ENCODE measurements at regions not wholly inside any gene's neighbourhood (a gene's known extent, or its start where the extent isn't known, plus 50 kb on each side); places are given as distances from the start of the nearest gene placed in this dataset.
A peak's percentile ranks its signal among the peaks of the same experiment; 100 is the strongest.

GRCh38 chr2:216974321-216975302, 114.7 kb upstream of the TNP1 start:
- intact Hi-C loops (cut with DNase I) = no loop called here
- peak overlapping the region; percentile 12 to 71 (median 64) for H3K27ac ChIP-seq
- H3K4me1 ChIP-seq = peaks cover 0 to 27% (median 0%) of the 10 kb centered on the region in 3 donors
- 64 to 74% methylated on average over 10 to 11 of the region's 12 CpGs for WGBS, 2 donors
- no peaks in the 10 kb centered on the region for H3K36me3 ChIP-seq
- TF ChIP-seq POLR2A (IDR thresholded peaks at IDR 0.05) (no peak), CTCF (IDR thresholded peaks at IDR 0.05) (no peak)
- H3K27me3 ChIP-seq = no peaks in the 10 kb centered on the region
- DNase-seq = no peak
- no peak overlapping the region for H3K4me3 ChIP-seq
- no peaks in the 10 kb centered on the region for H3K9me3 ChIP-seq

GRCh38 chr2:216971593-216971992, 111.7 kb upstream of the TNP1 start:
- H3K9me3 ChIP-seq = no peaks in the 10 kb centered on the region
- peak overlapping the region in 3 of 4 donors; percentile 16 to 49 (median 41) for H3K27ac ChIP-seq
- H3K4me1 ChIP-seq = peaks cover 0 to 27% (median 0%) of the 10 kb centered on the region in 3 donors
- no peak for TF ChIP-seq CTCF (IDR thresholded peaks at IDR 0.05)
- TF ChIP-seq POLR2A (IDR thresholded peaks at IDR 0.05) = no peak
- WGBS, 2 donors = 85 to 88% methylated on average over 2 of the region's 2 CpGs
- no peaks in the 10 kb centered on the region for H3K27me3 ChIP-seq
- DNase-seq = no peak
- intact Hi-C loops (cut with DNase I) = no loop called here
- H3K36me3 ChIP-seq = no peaks in the 10 kb centered on the region
- no peak overlapping the region for H3K4me3 ChIP-seq

- intact Hi-C loops (cut with DNase I) = no loop called here
Observed at GRCh38 chr2:216970359-216970915, 110.6 kb upstream of the TNP1 start.

GRCh38 chr2:216967889-216968288, 108.0 kb upstream of the TNP1 start:
- WGBS, 2 donors = 75 to 100% methylated on average over 1 of the region's 1 CpG
- Histone ChIP-seq H3K36me3 (no peaks in the 10 kb centered on the region), H3K9me3 (no peaks in the 10 kb centered on the region), H3K27me3 (no peaks in the 10 kb centered on the region), H3K4me3 (no peak overlapping the region), H3K4me1 (peaks cover 0 to 13% (median 0%) of the 10 kb centered on the region in 3 donors), H3K27ac (no peak overlapping the region)
- no peak for DNase-seq
- TF ChIP-seq CTCF (IDR thresholded peaks at IDR 0.05) (no peak), POLR2A (IDR thresholded peaks at IDR 0.05) (no peak)
- intact Hi-C loops (cut with DNase I) = no loop called here

More at GRCh38 chr2:216970359-216970915, 110.6 kb upstream of the TNP1 start:
- Histone ChIP-seq H3K9me3 (no peaks in the 10 kb centered on the region), H3K36me3 (no peaks in the 10 kb centered on the region), H3K4me1 (peaks cover 0 to 27% (median 0%) of the 10 kb centered on the region in 3 donors), H3K4me3 (no peak overlapping the region), H3K27ac (no peak overlapping the region), H3K27me3 (no peaks in the 10 kb centered on the region)
- 88 to 100% methylated on average over 1 to 2 of the region's 2 CpGs for WGBS, 2 donors
- DNase-seq = no peak
- TF ChIP-seq POLR2A (IDR thresholded peaks at IDR 0.05) (no peak), CTCF (IDR thresholded peaks at IDR 0.05) (no peak)

GRCh38 chr2:216960671-216961268, 100.9 kb upstream of the TNP1 start:
- Histone ChIP-seq H3K27ac (no peak overlapping the region), H3K4me1 (no peaks in the 10 kb centered on the region), H3K9me3 (no peaks in the 10 kb centered on the region), H3K27me3 (peaks cover 0 to 4% (median 0%) of the 10 kb centered on the region in 4 donors), H3K36me3 (no peaks in the 10 kb centered on the region), H3K4me3 (no peak overlapping the region)
- no peak for TF ChIP-seq POLR2A (IDR thresholded peaks at IDR 0.05)
- TF ChIP-seq CTCF (IDR thresholded peaks at IDR 0.05) = no peak
- no peak for DNase-seq
- intact Hi-C loops (cut with DNase I) = no loop called here
- WGBS, 2 donors = 74 to 85% methylated on average over 5 to 6 of the region's 6 CpGs
